GM12875 (cell line): ENCODE measurements at regions not wholly inside any gene's neighbourhood (a gene's known extent, or its start where the extent isn't known, plus 50 kb on each side); places are given as distances from the start of the nearest gene placed in this dataset.

Experiments used
- H3K4me3 ChIP-seq: one replicate; pipeline ENCODE4 v1.5.1; 2011; ENCODE audit warnings: low read depth, low read length, control low read depth
- CTCF ChIP-seq: IDR thresholded peaks from 2 replicates; pipeline ENCODE4 v1.5.1; 2011; ENCODE audit warnings: low read depth, mild to moderate bottlenecking, control low read depth, inconsistent platforms, low read length, moderate library complexity, borderline replicate concordance; ENCODE audit not compliant: insufficient read depth

DNA sequence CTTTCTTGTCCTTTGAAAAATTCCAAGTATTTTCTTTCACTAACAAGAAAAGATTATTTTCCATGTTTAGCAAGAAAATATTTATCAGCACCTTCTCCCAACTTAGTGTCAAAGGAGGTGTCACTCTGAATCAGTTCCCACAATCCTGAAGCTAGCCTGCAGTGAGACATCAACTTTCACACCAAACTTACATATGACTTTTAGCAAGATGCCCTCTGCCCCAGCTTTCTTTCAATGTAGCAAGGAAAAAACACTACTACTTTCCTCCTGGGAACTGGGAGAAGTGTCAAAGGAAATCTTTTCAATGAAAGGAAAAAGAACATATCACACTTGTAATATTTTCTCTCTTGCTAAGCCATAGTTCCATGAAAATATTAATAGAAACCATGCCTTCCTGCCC lies 50.9 kb upstream of the PALMD start:
- no peak overlapping the region for H3K4me3 ChIP-seq
- TF ChIP-seq CTCF, result no peak

- no peak for TF ChIP-seq CTCF
- no peak overlapping the region for H3K4me3 ChIP-seq
Observed at GRCh38 chr1:99595441-99595840, 50.5 kb upstream of the PALMD start.
